ENCODE measurements at regions not wholly inside any gene's neighbourhood (a gene's known extent, or its start where the extent isn't known, plus 50 kb on each side); places are given as distances from the start of the nearest gene placed in this dataset.

GRCh38 chr3:117700573-117701360 is 991.2 kb downstream of the TUSC7 start:
- no peak for DNase-seq (ENCODE audit: low read depth in 2 of 2)

- DNase-seq (ENCODE audit: low read depth in 2 of 2), result no peak
Observed at GRCh38 chr3:117705011-117705410, 995.4 kb downstream of the TUSC7 start.

GRCh38 chr3:117706037-117706436 is 996.5 kb downstream of the TUSC7 start:
- no peak for DNase-seq (ENCODE audit: low read depth in 2 of 2)

GRCh38 chr3:117706756-117707155 is 997.2 kb downstream of the TUSC7 start:
- DNase-seq (ENCODE audit: low read depth in 2 of 2), result no peak

- peak in 1 of 2 donors; percentile 31 for DNase-seq (ENCODE audit: low read depth in 2 of 2)
Observed at GRCh38 chr3:117708601-117709000, 999.0 kb downstream of the TUSC7 start.

- no peak for DNase-seq (ENCODE audit: low read depth in 2 of 2)
Observed at GRCh38 chr3:117709108-117709507, 999.5 kb downstream of the TUSC7 start.

GRCh38 chr3:117710501-117710900 is 1000.9 kb downstream of the TUSC7 start:
- no peak for DNase-seq (ENCODE audit: low read depth in 2 of 2)

GRCh38 chr3:117719316-117719926 is 1009.8 kb downstream of the TUSC7 start:
- DNase-seq (ENCODE audit: low read depth in 2 of 2), result peak; percentile 31 to 36

- DNase-seq (ENCODE audit: low read depth in 2 of 2), result no peak
Observed at GRCh38 chr3:117721866-117722265, 1012.3 kb downstream of the TUSC7 start.

GRCh38 chr3:117722856-117723255 is 1013.3 kb downstream of the TUSC7 start:
- DNase-seq (ENCODE audit: low read depth in 2 of 2), result no peak

- DNase-seq (ENCODE audit: low read depth in 2 of 2), result no peak
Observed at GRCh38 chr3:117723825-117724224, 1014.2 kb downstream of the TUSC7 start.

- no peak for DNase-seq (ENCODE audit: low read depth in 2 of 2)
Observed at GRCh38 chr3:117725314-117725713, 1015.7 kb downstream of the TUSC7 start.

GRCh38 chr3:117726776-117727175 is 1017.2 kb downstream of the TUSC7 start:
- no peak for DNase-seq (ENCODE audit: low read depth in 2 of 2)

GRCh38 chr3:117728226-117728625 is 1018.6 kb downstream of the TUSC7 start:
- no peak for DNase-seq (ENCODE audit: low read depth in 2 of 2)

- DNase-seq (ENCODE audit: low read depth in 2 of 2), result no peak
Observed at GRCh38 chr3:117734496-117734895, 1024.9 kb downstream of the TUSC7 start.

GRCh38 chr3:117735481-117736101 is 1026.0 kb downstream of the TUSC7 start:
- DNase-seq (ENCODE audit: low read depth in 2 of 2), result no peak

- no peak for DNase-seq (ENCODE audit: low read depth in 2 of 2)
Observed at GRCh38 chr3:117736846-117737245, 1027.3 kb downstream of the TUSC7 start.

GRCh38 chr3:117743993-117744392 is 1034.4 kb downstream of the TUSC7 start:
- no peak for DNase-seq (ENCODE audit: low read depth in 2 of 2)

GRCh38 chr3:117744935-117745334 is 1035.4 kb downstream of the TUSC7 start:
- DNase-seq (ENCODE audit: low read depth in 2 of 2), result no peak

GRCh38 chr3:117745516-117745915 is 1035.9 kb downstream of the TUSC7 start:
- no peak for DNase-seq (ENCODE audit: low read depth in 2 of 2)

- DNase-seq (ENCODE audit: low read depth in 2 of 2), result no peak
Observed at GRCh38 chr3:117746066-117746465, 1036.5 kb downstream of the TUSC7 start.

- DNase-seq (ENCODE audit: low read depth in 2 of 2), result no peak
Observed at GRCh38 chr3:117748131-117748530, 1038.6 kb downstream of the TUSC7 start.

Measured in lung microvascular endothelial cell (primary cell).